GM08714 (cell line): ENCODE measurements at regions not wholly inside any gene's neighbourhood (a gene's known extent, or its start where the extent isn't known, plus 50 kb on each side); places are given as distances from the start of the nearest gene placed in this dataset.

Experiments
- H3K4me3 ChIP-seq: fragments of 200-500 bp; sonication (Bioruptor generic); 2 replicates; pipeline ENCODE4 v1.5.1; 2014; ENCODE audit warnings: mild to moderate bottlenecking, low read length, inconsistent platforms
- ZNF274 ChIP-seq: IDR thresholded peaks from 2 replicates; pipeline ENCODE4 v1.6.1; 2012; ENCODE audit warnings: mild to moderate bottlenecking, low read depth, low read length

GRCh38 chr12:126464153-126464552, 1398.9 kb downstream of the AACS start:
- H3K4me3 ChIP-seq: no peak overlapping the region
- TF ChIP-seq ZNF274: no peak

- no peak for TF ChIP-seq ZNF274
- H3K4me3 ChIP-seq: no peak overlapping the region
Measured at GRCh38 chr12:126469211-126469610, 1404.0 kb downstream of the AACS start.

GRCh38 chr12:126474703-126475102, 1409.5 kb downstream of the AACS start:
- no peak for TF ChIP-seq ZNF274
- no peak overlapping the region for H3K4me3 ChIP-seq

GRCh38 chr12:126480451-126480850, 1415.2 kb downstream of the AACS start:
- TF ChIP-seq ZNF274: no peak
- no peak overlapping the region for H3K4me3 ChIP-seq

GRCh38 chr12:126481688-126482087, 1416.5 kb downstream of the AACS start:
- no peak overlapping the region for H3K4me3 ChIP-seq
- TF ChIP-seq ZNF274: no peak

- H3K4me3 ChIP-seq: no peak overlapping the region
- TF ChIP-seq ZNF274: no peak
Measured at GRCh38 chr12:126482238-126482889, 1417.1 kb downstream of the AACS start.

GRCh38 chr12:126483145-126484068, 1418.2 kb downstream of the AACS start:
- no peak overlapping the region for H3K4me3 ChIP-seq
- TF ChIP-seq ZNF274: no peak

- no peak for TF ChIP-seq ZNF274
Measured at GRCh38 chr12:126487431-126487980, 1422.3 kb downstream of the AACS start.

GRCh38 chr12:126488806-126489205, 1423.6 kb downstream of the AACS start:
- H3K4me3 ChIP-seq: no peak overlapping the region
- no peak for TF ChIP-seq ZNF274

More at GRCh38 chr12:126487431-126487980, 1422.3 kb downstream of the AACS start:
- H3K4me3 ChIP-seq: no peak overlapping the region

- no peak overlapping the region for H3K4me3 ChIP-seq
- no peak for TF ChIP-seq ZNF274
Measured at GRCh38 chr12:126492181-126492580, 1426.9 kb downstream of the AACS start.

- H3K4me3 ChIP-seq: no peak overlapping the region
- TF ChIP-seq ZNF274: no peak
Measured at GRCh38 chr12:126493366-126494108, 1428.3 kb downstream of the AACS start.

GRCh38 chr12:126496201-126496600, 1431.0 kb downstream of the AACS start:
- H3K4me3 ChIP-seq: no peak overlapping the region

GRCh38 chr12:126506426-126507182, 1441.4 kb downstream of the AACS start:
- TF ChIP-seq ZNF274: no peak
- H3K4me3 ChIP-seq: no peak overlapping the region

More at GRCh38 chr12:126496201-126496600, 1431.0 kb downstream of the AACS start:
- no peak for TF ChIP-seq ZNF274
